ENCODE measurements at regions not wholly inside any gene's neighbourhood (a gene's known extent, or its start where the extent isn't known, plus 50 kb on each side); places are given as distances from the start of the nearest gene placed in this dataset.

DNA sequence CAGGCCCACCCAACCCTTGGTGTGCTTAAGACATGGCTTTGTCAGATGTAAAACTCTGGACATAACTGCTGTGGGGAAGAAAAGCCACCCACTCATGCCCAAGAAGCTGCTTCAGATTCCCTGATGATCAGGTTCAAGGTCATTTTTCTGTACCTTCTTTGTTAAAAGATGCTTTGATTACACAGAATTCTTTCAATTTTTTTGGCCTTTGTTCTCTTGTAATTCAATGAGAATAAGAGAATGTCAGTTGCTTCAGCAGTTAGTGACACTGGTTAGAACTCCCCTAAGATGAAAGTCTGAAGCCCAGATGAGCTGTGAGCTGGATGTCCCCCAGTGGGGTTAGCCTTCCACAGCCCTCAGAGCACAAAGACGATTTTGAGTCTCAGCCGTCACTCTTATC lies 152.7 kb downstream of the CHRM3 start:
- peaks cover 2% of the 10 kb centered on the region for H3K27me3 Mint-ChIP-seq (ENCODE audit: insufficient read depth, low read depth)
- peaks cover 5% of the 10 kb centered on the region for H4K20me1 ChIP-seq (ENCODE audit: low read depth)
- H3K9me3 Mint-ChIP-seq = no peaks in the 10 kb centered on the region
- H3K4me3 ChIP-seq = no peak overlapping the region
- DNase-seq (ENCODE audit: low spot score) = no peak
- H3K27ac Mint-ChIP-seq = no peak overlapping the region
- H3K9me3 ChIP-seq (ENCODE audit: low read depth) = no peaks in the 10 kb centered on the region
- H3K36me3 Mint-ChIP-seq = no peaks in the 10 kb centered on the region
- TF ChIP-seq, protein P1, sequence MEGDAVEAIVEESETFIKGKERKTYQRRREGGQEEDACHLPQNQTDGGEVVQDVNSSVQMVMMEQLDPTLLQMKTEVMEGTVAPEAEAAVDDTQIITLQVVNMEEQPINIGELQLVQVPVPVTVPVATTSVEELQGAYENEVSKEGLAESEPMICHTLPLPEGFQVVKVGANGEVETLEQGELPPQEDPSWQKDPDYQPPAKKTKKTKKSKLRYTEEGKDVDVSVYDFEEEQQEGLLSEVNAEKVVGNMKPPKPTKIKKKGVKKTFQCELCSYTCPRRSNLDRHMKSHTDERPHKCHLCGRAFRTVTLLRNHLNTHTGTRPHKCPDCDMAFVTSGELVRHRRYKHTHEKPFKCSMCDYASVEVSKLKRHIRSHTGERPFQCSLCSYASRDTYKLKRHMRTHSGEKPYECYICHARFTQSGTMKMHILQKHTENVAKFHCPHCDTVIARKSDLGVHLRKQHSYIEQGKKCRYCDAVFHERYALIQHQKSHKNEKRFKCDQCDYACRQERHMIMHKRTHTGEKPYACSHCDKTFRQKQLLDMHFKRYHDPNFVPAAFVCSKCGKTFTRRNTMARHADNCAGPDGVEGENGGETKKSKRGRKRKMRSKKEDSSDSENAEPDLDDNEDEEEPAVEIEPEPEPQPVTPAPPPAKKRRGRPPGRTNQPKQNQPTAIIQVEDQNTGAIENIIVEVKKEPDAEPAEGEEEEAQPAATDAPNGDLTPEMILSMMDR (IDR thresholded peaks at IDR 0.05) = no peak
- TF ChIP-seq EZH2phosphoT487 (IDR thresholded peaks at IDR 0.05) (no peak), EZH2 (IDR thresholded peaks at IDR 0.05) (no peak)
- peaks cover 16% of the 10 kb centered on the region for H3K4me1 ChIP-seq
- no peaks in the 10 kb centered on the region for H3F3A ChIP-seq (ENCODE audit: low read depth)
- H2AFZ ChIP-seq (replicated peaks) = no peak overlapping the region
- no peak overlapping the region for H3K27ac ChIP-seq
- no peaks in the 10 kb centered on the region for H3K79me2 ChIP-seq (ENCODE audit: low read depth)
- no peak overlapping the region for H3K4me2 ChIP-seq
- no peak overlapping the region for H3K9ac ChIP-seq
- H3K4me1 Mint-ChIP-seq = peaks cover 26% of the 10 kb centered on the region
- no peak overlapping the region for H3K4me3 Mint-ChIP-seq
- H3K36me3 ChIP-seq = no peaks in the 10 kb centered on the region
- peaks cover 23% of the 10 kb centered on the region for H3K27me3 ChIP-seq

DNA sequence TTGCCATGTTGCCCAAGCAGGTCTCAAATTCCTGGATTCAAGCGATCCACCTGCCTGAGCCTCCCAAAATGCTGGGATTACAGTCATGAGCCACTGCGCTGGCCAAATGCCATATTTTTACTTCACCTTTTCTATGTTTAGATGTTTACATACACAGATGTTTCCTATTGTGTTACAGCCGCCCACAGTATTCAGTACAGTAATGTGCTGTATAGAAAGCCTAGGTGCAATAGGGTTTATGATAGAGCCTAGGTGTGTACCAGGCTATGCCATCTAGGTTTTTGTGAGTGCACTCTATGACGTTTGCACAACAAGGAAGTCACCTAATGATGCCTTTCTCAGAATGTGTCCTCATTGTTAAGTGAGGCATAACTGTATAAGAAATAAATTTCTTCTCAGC lies 153.4 kb downstream of the CHRM3 start:
- TF ChIP-seq EZH2phosphoT487 (IDR thresholded peaks at IDR 0.05) (no peak), EZH2 (IDR thresholded peaks at IDR 0.05) (no peak)
- TF ChIP-seq, protein P1 (IDR thresholded peaks at IDR 0.05) = no peak
- Mint-ChIP-seq H3K27ac (no peak overlapping the region), H3K27me3 (ENCODE audit: insufficient read depth, low read depth) (peaks cover 2% of the 10 kb centered on the region), H3K9me3 (no peaks in the 10 kb centered on the region), H3K36me3 (no peaks in the 10 kb centered on the region), H3K4me3 (no peak overlapping the region), H3K4me1 (peaks cover 26% of the 10 kb centered on the region)
- H3F3A ChIP-seq (ENCODE audit: low read depth) = no peaks in the 10 kb centered on the region
- no peaks in the 10 kb centered on the region for H3K9me3 ChIP-seq (ENCODE audit: low read depth)
- no peak for DNase-seq (ENCODE audit: low spot score)
- no peak overlapping the region for H3K9ac ChIP-seq
- no peaks in the 10 kb centered on the region for H3K36me3 ChIP-seq
- H3K4me3 ChIP-seq = no peak overlapping the region
- H3K27me3 ChIP-seq = peaks cover 23% of the 10 kb centered on the region
- no peaks in the 10 kb centered on the region for H3K79me2 ChIP-seq (ENCODE audit: low read depth)
- no peak overlapping the region for H2AFZ ChIP-seq (replicated peaks)
- peaks cover 5% of the 10 kb centered on the region for H4K20me1 ChIP-seq (ENCODE audit: low read depth)
- no peak overlapping the region for H3K4me2 ChIP-seq
- H3K4me1 ChIP-seq = peaks cover 16% of the 10 kb centered on the region
- no peak overlapping the region for H3K27ac ChIP-seq

DNA sequence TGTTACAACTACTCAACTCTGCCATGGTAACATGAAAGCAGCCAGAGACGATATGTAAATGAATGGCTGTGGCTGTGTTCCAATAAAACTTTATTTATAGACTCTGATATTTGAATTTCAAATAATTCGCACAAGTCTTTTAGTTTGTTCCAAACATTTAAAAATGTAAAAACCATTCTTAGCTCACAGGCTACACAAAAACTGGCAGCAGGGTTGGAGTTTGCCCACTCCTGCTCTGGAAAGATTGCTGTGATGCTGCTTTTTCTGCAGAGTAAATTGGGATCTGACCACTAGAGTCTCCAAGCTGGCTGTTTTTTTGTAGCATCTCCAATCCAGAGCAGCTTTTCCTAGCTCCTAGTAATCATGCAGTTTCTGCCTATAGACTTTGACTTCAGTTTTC lies 157.5 kb downstream of the CHRM3 start:
- Histone ChIP-seq H3K79me2 (ENCODE audit: low read depth) (no peaks in the 10 kb centered on the region), H3K36me3 (no peaks in the 10 kb centered on the region), H3K9me3 (ENCODE audit: low read depth) (no peaks in the 10 kb centered on the region), H3K4me3 (no peak overlapping the region), H3F3A (ENCODE audit: low read depth) (no peaks in the 10 kb centered on the region), H3K4me1 (no peaks in the 10 kb centered on the region), H3K9ac (no peak overlapping the region), H3K4me2 (no peak overlapping the region), H4K20me1 (ENCODE audit: low read depth) (no peaks in the 10 kb centered on the region), H3K27ac (no peak overlapping the region), H3K27me3 (peaks cover 10% of the 10 kb centered on the region), H2AFZ (replicated peaks) (no peak overlapping the region)
- TF ChIP-seq EZH2phosphoT487 (IDR thresholded peaks at IDR 0.05) (no peak), EZH2 (IDR thresholded peaks at IDR 0.05) (no peak)
- TF ChIP-seq, protein P1 (IDR thresholded peaks at IDR 0.05) = no peak
- peaks cover 5% of the 10 kb centered on the region for H3K4me1 Mint-ChIP-seq
- DNase-seq (ENCODE audit: low spot score) = no peak
- no peak overlapping the region for H3K4me3 Mint-ChIP-seq
- H3K36me3 Mint-ChIP-seq = peaks cover 3% of the 10 kb centered on the region
- peaks cover 4% of the 10 kb centered on the region for H3K9me3 Mint-ChIP-seq
- H3K27ac Mint-ChIP-seq = no peak overlapping the region
- H3K27me3 Mint-ChIP-seq (ENCODE audit: insufficient read depth, low read depth) = no peaks in the 10 kb centered on the region
